ENCODE measurements at regions not wholly inside any gene's neighbourhood (a gene's known extent, or its start where the extent isn't known, plus 50 kb on each side); places are given as distances from the start of the nearest gene placed in this dataset.

DNA sequence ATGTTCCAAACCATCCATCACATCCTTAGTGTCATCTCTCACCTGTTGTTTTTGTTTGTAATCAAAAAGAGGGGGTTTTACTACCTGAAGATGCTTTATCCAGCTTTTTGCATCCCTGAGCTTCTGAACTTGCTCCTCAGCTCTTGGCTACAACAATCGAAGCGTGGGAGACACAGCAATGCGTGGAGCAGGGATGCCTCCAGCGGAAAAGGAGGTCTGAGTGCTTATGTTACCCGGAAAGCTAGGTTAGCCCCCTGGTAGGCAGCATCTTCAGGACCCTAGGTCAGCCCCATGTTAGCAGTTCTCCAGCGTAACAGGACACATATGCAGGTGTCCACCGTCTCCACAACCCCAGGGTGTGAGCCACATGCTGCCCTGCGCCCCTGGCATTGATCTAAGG, 141.5 kb downstream of the RRAGC start:
- Histone ChIP-seq H3K4me1 (ENCODE audit: control insufficient read depth, low read length) (no peaks in the 10 kb centered on the region), H3K9me2 (replicated peaks; ENCODE audit: control insufficient read depth, low read length) (no peaks in the 10 kb centered on the region), H4K20me1 (ENCODE audit: control insufficient read depth, insufficient read depth, low read depth, low read length) (no peaks in the 10 kb centered on the region), H3K4me2 (ENCODE audit: low read length) (no peak overlapping the region), H3F3A (ENCODE audit: control insufficient read depth, insufficient read depth) (no peaks in the 10 kb centered on the region), H3K27ac (ENCODE audit: low read depth, low read length) (no peak overlapping the region), H3K9me3 (ENCODE audit: control insufficient read depth, insufficient read depth, low read length) (no peaks in the 10 kb centered on the region), H3K27me3 (ENCODE audit: control insufficient read depth, low read length) (no peaks in the 10 kb centered on the region), H3K4me3 (ENCODE audit: low read length) (no peak overlapping the region), H3K79me2 (ENCODE audit: control insufficient read depth, low read length) (no peaks in the 10 kb centered on the region), H3K36me3 (ENCODE audit: control insufficient read depth, low read length) (no peaks in the 10 kb centered on the region)
- TF ChIP-seq, protein P1, sequence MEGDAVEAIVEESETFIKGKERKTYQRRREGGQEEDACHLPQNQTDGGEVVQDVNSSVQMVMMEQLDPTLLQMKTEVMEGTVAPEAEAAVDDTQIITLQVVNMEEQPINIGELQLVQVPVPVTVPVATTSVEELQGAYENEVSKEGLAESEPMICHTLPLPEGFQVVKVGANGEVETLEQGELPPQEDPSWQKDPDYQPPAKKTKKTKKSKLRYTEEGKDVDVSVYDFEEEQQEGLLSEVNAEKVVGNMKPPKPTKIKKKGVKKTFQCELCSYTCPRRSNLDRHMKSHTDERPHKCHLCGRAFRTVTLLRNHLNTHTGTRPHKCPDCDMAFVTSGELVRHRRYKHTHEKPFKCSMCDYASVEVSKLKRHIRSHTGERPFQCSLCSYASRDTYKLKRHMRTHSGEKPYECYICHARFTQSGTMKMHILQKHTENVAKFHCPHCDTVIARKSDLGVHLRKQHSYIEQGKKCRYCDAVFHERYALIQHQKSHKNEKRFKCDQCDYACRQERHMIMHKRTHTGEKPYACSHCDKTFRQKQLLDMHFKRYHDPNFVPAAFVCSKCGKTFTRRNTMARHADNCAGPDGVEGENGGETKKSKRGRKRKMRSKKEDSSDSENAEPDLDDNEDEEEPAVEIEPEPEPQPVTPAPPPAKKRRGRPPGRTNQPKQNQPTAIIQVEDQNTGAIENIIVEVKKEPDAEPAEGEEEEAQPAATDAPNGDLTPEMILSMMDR (IDR thresholded peaks at IDR 0.05; ENCODE audit: low read depth, low read length, poor library complexity, severe bottlenecking): no peak
- TF ChIP-seq EZH2phosphoT487 (IDR thresholded peaks at IDR 0.05; ENCODE audit: borderline replicate concordance, low read length): no peak

DNA sequence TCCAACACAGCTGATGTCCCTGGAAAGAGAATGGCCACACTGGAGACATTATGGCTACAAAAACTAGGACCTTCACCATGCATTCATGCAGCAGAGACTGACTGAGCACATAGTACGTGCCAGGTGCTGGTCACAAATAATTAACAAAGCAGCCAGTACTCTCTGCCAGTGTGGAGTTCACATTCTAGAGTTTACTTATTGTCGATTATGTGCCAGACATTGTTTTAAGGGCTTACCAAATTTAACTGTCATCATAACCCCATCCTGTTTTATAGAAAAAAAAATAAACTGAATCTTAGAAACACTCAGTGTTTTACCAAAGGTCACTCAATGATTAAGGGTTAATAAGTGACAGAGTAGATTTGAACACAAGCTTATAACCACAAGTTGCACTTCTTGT, 143.3 kb downstream of the RRAGC start:
- no peaks in the 10 kb centered on the region for H4K20me1 ChIP-seq (ENCODE audit: control insufficient read depth, insufficient read depth, low read depth, low read length)
- no peak overlapping the region for H3K27ac ChIP-seq (ENCODE audit: low read depth, low read length)
- TF ChIP-seq EZH2phosphoT487 (IDR thresholded peaks at IDR 0.05; ENCODE audit: borderline replicate concordance, low read length): no peak
- TF ChIP-seq, protein P1 (IDR thresholded peaks at IDR 0.05; ENCODE audit: low read depth, low read length, poor library complexity, severe bottlenecking): no peak
- no peak overlapping the region for H3K4me3 ChIP-seq (ENCODE audit: low read length)
- H3K4me1 ChIP-seq (ENCODE audit: control insufficient read depth, low read length): no peaks in the 10 kb centered on the region
- no peaks in the 10 kb centered on the region for H3K9me3 ChIP-seq (ENCODE audit: control insufficient read depth, insufficient read depth, low read length)
- no peaks in the 10 kb centered on the region for H3K36me3 ChIP-seq (ENCODE audit: control insufficient read depth, low read length)
- H3F3A ChIP-seq (ENCODE audit: control insufficient read depth, insufficient read depth): no peaks in the 10 kb centered on the region
- no peak overlapping the region for H3K4me2 ChIP-seq (ENCODE audit: low read length)
- 0 out of 2 replicates have a peak, but pooled peaks cover 2% of the 10 kb centered on the region for H3K27me3 ChIP-seq (ENCODE audit: control insufficient read depth, low read length)
- H3K9me2 ChIP-seq (replicated peaks; ENCODE audit: control insufficient read depth, low read length): no peaks in the 10 kb centered on the region
- H3K79me2 ChIP-seq (ENCODE audit: control insufficient read depth, low read length): no peaks in the 10 kb centered on the region

DNA sequence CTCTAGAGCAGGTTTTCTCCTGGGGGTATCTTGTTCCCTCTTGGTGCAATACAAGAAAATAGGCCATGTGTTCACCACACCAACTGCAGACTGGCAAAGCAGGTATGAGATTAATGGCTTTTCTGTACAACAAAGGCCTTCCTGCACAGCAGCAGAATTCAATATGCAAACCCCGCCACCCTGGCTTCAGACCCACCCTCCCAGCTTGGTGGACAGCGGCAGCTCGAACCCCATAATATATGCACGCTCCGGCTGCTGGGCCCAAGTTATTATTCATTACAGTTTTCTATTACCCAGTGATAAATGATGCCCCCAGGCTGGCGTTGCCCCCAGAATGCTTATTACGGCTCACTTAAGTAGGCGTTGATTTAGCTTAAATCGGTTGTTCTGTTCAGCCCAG, 144.2 kb downstream of the RRAGC start:
- Histone ChIP-seq H3K4me2 (ENCODE audit: low read length) (no peak overlapping the region), H3K9me3 (ENCODE audit: control insufficient read depth, insufficient read depth, low read length) (no peaks in the 10 kb centered on the region), H3K79me2 (ENCODE audit: control insufficient read depth, low read length) (no peaks in the 10 kb centered on the region), H4K20me1 (ENCODE audit: control insufficient read depth, insufficient read depth, low read depth, low read length) (no peaks in the 10 kb centered on the region), H3K36me3 (ENCODE audit: control insufficient read depth, low read length) (no peaks in the 10 kb centered on the region), H3K27me3 (ENCODE audit: control insufficient read depth, low read length) (0 out of 2 replicates have a peak, but pooled peaks cover 2% of the 10 kb centered on the region), H3K4me3 (ENCODE audit: low read length) (no peak overlapping the region), H3K9me2 (replicated peaks; ENCODE audit: control insufficient read depth, low read length) (no peaks in the 10 kb centered on the region), H3K4me1 (ENCODE audit: control insufficient read depth, low read length) (no peaks in the 10 kb centered on the region), H3F3A (ENCODE audit: control insufficient read depth, insufficient read depth) (no peaks in the 10 kb centered on the region), H3K27ac (ENCODE audit: low read depth, low read length) (no peak overlapping the region)
- TF ChIP-seq EZH2phosphoT487 (IDR thresholded peaks at IDR 0.05; ENCODE audit: borderline replicate concordance, low read length): no peak
- TF ChIP-seq, protein P1 (IDR thresholded peaks at IDR 0.05; ENCODE audit: low read depth, low read length, poor library complexity, severe bottlenecking): no peak

Measured in DOHH2 (cell line).